Mesenchymal stem cell (in vitro differentiated cells and primary cell): ENCODE measurements at regions not wholly inside any gene's neighbourhood (a gene's known extent, or its start where the extent isn't known, plus 50 kb on each side); places are given as distances from the start of the nearest gene placed in this dataset.

Experiments used
- DNase-seq: peaks from one replicate; pipeline ENCODE4 v3.0.0-alpha.2; 2013
- H2AFZ ChIP-seq: one replicate; pipeline ENCODE4 v1.6.1; 2013; ENCODE audit warnings: low read depth, mild to moderate bottlenecking, control low read depth, inconsistent platforms, low read length, moderate library complexity
- H2AK5ac ChIP-seq: 2 replicates; pipeline ENCODE4 v1.6.1; 2013; ENCODE audit warnings: low read length, moderate library complexity, mild to moderate bottlenecking, inconsistent platforms; ENCODE audit not compliant: severe bottlenecking
- H2BK120ac ChIP-seq: one replicate; pipeline ENCODE4 v1.6.1; 2013; ENCODE audit warnings: low read depth, mild to moderate bottlenecking, inconsistent platforms, low read length, moderate library complexity
- H2BK12ac ChIP-seq, 2 experiments: one replicate each; pipeline ENCODE4 v1.6.1; 2013; ENCODE audit warnings: inconsistent platforms in 2 of 2, low read length in 2 of 2, mild to moderate bottlenecking in 2 of 2, moderate library complexity in 2 of 2, control low read depth in 1 of 2
- H2BK15ac ChIP-seq: one replicate; pipeline ENCODE4 v1.6.1; 2013; ENCODE audit warnings: mild to moderate bottlenecking, low read depth, inconsistent platforms; ENCODE audit not compliant: poor library complexity, severe bottlenecking
- H2BK5ac ChIP-seq: 2 replicates; pipeline ENCODE4 v1.6.1; 2013; ENCODE audit warnings: low read depth, mild to moderate bottlenecking, low read length, control low read depth, inconsistent platforms; ENCODE audit not compliant: poor library complexity, severe bottlenecking
- H3K14ac ChIP-seq, 2 experiments: one replicate each; pipeline ENCODE4 v1.6.1; 2013; ENCODE audit warnings: inconsistent platforms in 2 of 2, low read length in 2 of 2, control low read depth in 1 of 2, mild to moderate bottlenecking in 1 of 2, moderate library complexity in 1 of 2
- H3K18ac ChIP-seq, 2 experiments: one replicate each; pipeline ENCODE4 v1.6.1; 2013; ENCODE audit warnings: inconsistent platforms in 2 of 2, low read length in 2 of 2, control low read depth in 1 of 2, low read depth in 1 of 2, mild to moderate bottlenecking in 1 of 2
- H3K23ac ChIP-seq, 2 experiments: one replicate each; pipeline ENCODE4 v1.6.1; 2013; ENCODE audit warnings: inconsistent platforms in 2 of 2, low read length in 2 of 2, mild to moderate bottlenecking in 2 of 2, moderate library complexity in 2 of 2, control low read depth in 1 of 2
- H3K27ac ChIP-seq: 2 replicates; pipeline ENCODE4 v1.5.1; 2013; ENCODE audit warnings: mild to moderate bottlenecking, moderate library complexity, low read length, control low read depth, inconsistent platforms; ENCODE audit not compliant: poor library complexity, severe bottlenecking
- H3K27me3 ChIP-seq, 2 experiments: 2 replicates each; pipeline versions ENCODE4 v1.6.1 to v1.7.0; 2013; ENCODE audit warnings: low read length in 2 of 2, mild to moderate bottlenecking in 2 of 2, moderate library complexity in 2 of 2, control low read depth in 1 of 2, inconsistent platforms in 1 of 2; ENCODE audit not compliant: control insufficient read depth in 1 of 2, insufficient read depth in 1 of 2
- H3K36me3 ChIP-seq, 2 experiments: 2 replicates each; pipeline versions ENCODE4 v1.6.1 to v1.7.0; 2013; ENCODE audit warnings: low read length in 2 of 2, control low read depth in 1 of 2, inconsistent platforms in 1 of 2, low read depth in 1 of 2, mild to moderate bottlenecking in 1 of 2; ENCODE audit not compliant: insufficient read depth in 2 of 2, control insufficient read depth in 1 of 2
- H3K4ac ChIP-seq, 2 experiments: one replicate each; pipeline ENCODE4 v1.6.1; 2013; ENCODE audit warnings: inconsistent platforms in 2 of 2, low read length in 2 of 2, mild to moderate bottlenecking in 2 of 2, moderate library complexity in 2 of 2, control low read depth in 1 of 2, low read depth in 1 of 2
- H3K4me1 ChIP-seq: 2 replicates; pipeline ENCODE4 v1.6.1; 2013; ENCODE audit warnings: low read depth, low read length, control low read depth; ENCODE audit not compliant: control insufficient read depth, insufficient read depth
- H3K4me2 ChIP-seq: 2 replicates; pipeline ENCODE4 v1.6.1; 2013; ENCODE audit warnings: low read length, mild to moderate bottlenecking, inconsistent platforms; ENCODE audit not compliant: poor library complexity, severe bottlenecking
- H3K4me3 ChIP-seq, 2 experiments: 2 replicates each; pipeline versions ENCODE4 v1.5.1 to v1.7.0; 2013; ENCODE audit warnings: low read length in 2 of 2, mild to moderate bottlenecking in 2 of 2, control low read depth in 1 of 2, low read depth in 1 of 2; ENCODE audit not compliant: insufficient read depth in 1 of 2
- H3K79me1 ChIP-seq: replicated peaks from 2 replicates; pipeline ENCODE4 v1.6.1; 2013; ENCODE audit warnings: mild to moderate bottlenecking, control low read depth, low read length, inconsistent platforms; ENCODE audit not compliant: poor library complexity, severe bottlenecking
- H3K9ac ChIP-seq: 2 replicates; pipeline ENCODE4 v1.7.0; 2013; ENCODE audit warnings: mild to moderate bottlenecking, low read length, moderate library complexity
- H3K9me3 ChIP-seq: 2 replicates; pipeline ENCODE4 v1.7.0; 2013; ENCODE audit warnings: mild to moderate bottlenecking, low read length; ENCODE audit not compliant: control insufficient read depth
- H4K8ac ChIP-seq: one replicate; pipeline ENCODE4 v1.6.1; 2013; ENCODE audit warnings: inconsistent platforms, mild to moderate bottlenecking, low read length, moderate library complexity
- H4K91ac ChIP-seq: one replicate; pipeline ENCODE4 v1.6.1; 2013; ENCODE audit warnings: mild to moderate bottlenecking, low read length, inconsistent platforms
- WGBS: methylation state at CpG from one replicate; pipeline ENCODE4 v1.1.7; 2013; ENCODE audit warnings: mixed read lengths; 5-methylcytosine and 5-hydroxymethylcytosine counted together

GRCh38 chr10:90614631-90615030, 243.2 kb downstream of the HTR7 start:
- no peaks in the 10 kb centered on the region for H3K9me3 ChIP-seq

GRCh38 chr10:90621577-90621976, 236.3 kb downstream of the HTR7 start:
- H2BK5ac ChIP-seq, result no peak overlapping the region
- no peak overlapping the region for H3K4ac ChIP-seq
- H2AK5ac ChIP-seq, result no peak overlapping the region
- no peak overlapping the region for H3K27ac ChIP-seq
- H3K4me2 ChIP-seq, result no peak overlapping the region
- H3K79me1 ChIP-seq, result no peaks in the 10 kb centered on the region
- no peak overlapping the region for H3K9ac ChIP-seq
- DNase-seq, result peak; percentile 34
- no peak overlapping the region for H3K18ac ChIP-seq
- no peak overlapping the region for H3K23ac ChIP-seq
- no peak overlapping the region for H3K4me3 ChIP-seq
- H2BK15ac ChIP-seq, result no peak overlapping the region
- no peak overlapping the region for H2BK12ac ChIP-seq
- H4K8ac ChIP-seq, result no peak overlapping the region
- no peaks in the 10 kb centered on the region for H3K4me1 ChIP-seq
- no peaks in the 10 kb centered on the region for H3K36me3 ChIP-seq
- H3K9me3 ChIP-seq, result no peaks in the 10 kb centered on the region
- no peak overlapping the region for H2AFZ ChIP-seq
- H3K14ac ChIP-seq, result no peak overlapping the region
- no peak overlapping the region for H4K91ac ChIP-seq
- 25% methylated on average over 2 of the region's 2 CpGs for WGBS
- H3K27me3 ChIP-seq, result no peaks in the 10 kb centered on the region
- H2BK120ac ChIP-seq, result no peak overlapping the region

More at GRCh38 chr10:90614631-90615030, 243.2 kb downstream of the HTR7 start:
- H3K18ac ChIP-seq, result no peak overlapping the region
- H3K4me2 ChIP-seq, result no peak overlapping the region
- H3K4me3 ChIP-seq, result no peak overlapping the region
- no peaks in the 10 kb centered on the region for H3K36me3 ChIP-seq
- WGBS, result 78% methylated on average over 1 of the region's 1 CpG
- H2AK5ac ChIP-seq, result no peak overlapping the region
- no peak overlapping the region for H3K27ac ChIP-seq
- no peaks in the 10 kb centered on the region for H3K4me1 ChIP-seq
- no peak overlapping the region for H4K91ac ChIP-seq
- no peak overlapping the region for H3K23ac ChIP-seq
- no peak for DNase-seq
- no peaks in the 10 kb centered on the region for H3K27me3 ChIP-seq
- H4K8ac ChIP-seq, result no peak overlapping the region
- no peak overlapping the region for H3K4ac ChIP-seq
- no peak overlapping the region for H3K9ac ChIP-seq
- no peak overlapping the region for H2AFZ ChIP-seq
- H3K79me1 ChIP-seq, result no peaks in the 10 kb centered on the region
- no peak overlapping the region for H2BK15ac ChIP-seq
- H2BK120ac ChIP-seq, result no peak overlapping the region
- no peak overlapping the region for H2BK5ac ChIP-seq
- H2BK12ac ChIP-seq, result no peak overlapping the region
- H3K14ac ChIP-seq, result no peak overlapping the region

- Histone ChIP-seq H3K9me3 (no peaks in the 10 kb centered on the region), H3K18ac (no peak overlapping the region), H2BK15ac (no peak overlapping the region), H3K27me3 (peaks cover 0 to 4% of the 10 kb centered on the region in 2 experiments), H3K14ac (no peak overlapping the region), H3K4me2 (no peak overlapping the region), H4K91ac (no peak overlapping the region), H3K27ac (no peak overlapping the region), H4K8ac (no peak overlapping the region), H3K4me3 (no peak overlapping the region), H3K23ac (no peak overlapping the region), H3K4ac (no peak overlapping the region), H3K4me1 (no peaks in the 10 kb centered on the region), H2AFZ (no peak overlapping the region), H3K79me1 (no peaks in the 10 kb centered on the region), H3K9ac (no peak overlapping the region), H2BK120ac (no peak overlapping the region), H2BK5ac (no peak overlapping the region), H2BK12ac (no peak overlapping the region), H3K36me3 (no peaks in the 10 kb centered on the region), H2AK5ac (no peak overlapping the region)
- DNase-seq, result no peak
- 42% methylated on average over 2 of the region's 2 CpGs for WGBS
Observed at GRCh38 chr10:90635111-90635765, 222.6 kb downstream of the HTR7 start.

- Histone ChIP-seq H2AK5ac (no peak overlapping the region), H3K4me2 (no peak overlapping the region), H4K8ac (no peak overlapping the region), H3K4ac (no peak overlapping the region), H2BK15ac (no peak overlapping the region), H3K36me3 (no peaks in the 10 kb centered on the region), H3K27ac (no peak overlapping the region), H3K27me3 (no peaks in the 10 kb centered on the region), H3K23ac (no peak overlapping the region), H2BK12ac (no peak overlapping the region), H3K79me1 (no peaks in the 10 kb centered on the region), H3K9me3 (no peaks in the 10 kb centered on the region), H2BK5ac (no peak overlapping the region), H3K4me1 (no peaks in the 10 kb centered on the region), H3K9ac (no peak overlapping the region), H3K18ac (no peak overlapping the region), H2AFZ (no peak overlapping the region), H2BK120ac (no peak overlapping the region), H3K4me3 (no peak overlapping the region), H4K91ac (no peak overlapping the region), H3K14ac (no peak overlapping the region)
- 88% methylated on average over 1 of the region's 2 CpGs for WGBS
- DNase-seq, result no peak
Observed at GRCh38 chr10:90640756-90641155, 217.1 kb downstream of the HTR7 start.
